Amniotic stem cell (primary cell): ENCODE measurements at regions not wholly inside any gene's neighbourhood (a gene's known extent, or its start where the extent isn't known, plus 50 kb on each side); places are given as distances from the start of the nearest gene placed in this dataset.
"Not testable (repeated sequence)": the region's sequence is repeated elsewhere in the genome, so short reads cannot be mapped to it uniquely, and the experiment has no call there.

Experiments used
- DNase-seq: peaks from one replicate; lab custom pipeline; 2025; lab: John Stamatoyannopoulos, UW

- DNase-seq = no peak
Measured at GRCh38 chr9:115301581-115301980, 183.6 kb upstream of the TNC start.

GRCh38 chr9:115305543-115305942 is 187.6 kb upstream of the TNC start:
- DNase-seq = no peak

GRCh38 chr9:115306865-115307264 is 188.9 kb upstream of the TNC start:
- DNase-seq = no peak

GRCh38 chr9:115313545-115313944 is 195.6 kb upstream of the TNC start:
- DNase-seq = no peak

- no peak for DNase-seq
Measured at GRCh38 chr9:115326461-115326860, 208.5 kb upstream of the TNC start.

GRCh38 chr9:115327436-115328122 is 209.6 kb upstream of the TNC start:
- DNase-seq = no peak

GRCh38 chr9:115328228-115328627 is 210.3 kb upstream of the TNC start:
- no peak for DNase-seq

GRCh38 chr9:115328677-115329076 is 210.7 kb upstream of the TNC start:
- DNase-seq = no peak

GRCh38 chr9:115333277-115334070 is 215.5 kb upstream of the TNC start:
- DNase-seq = no peak

GRCh38 chr9:115335439-115335838 is 217.5 kb upstream of the TNC start:
- DNase-seq = no peak

GRCh38 chr9:115340314-115340713 is 222.4 kb upstream of the TNC start:
- no peak for DNase-seq

GRCh38 chr9:115341426-115341825 is 223.5 kb upstream of the TNC start:
- DNase-seq = no peak

GRCh38 chr9:115347776-115348175 is 229.8 kb upstream of the TNC start:
- DNase-seq = not testable (repeated sequence)

GRCh38 chr9:115348936-115349335 is 231.0 kb upstream of the TNC start:
- DNase-seq = not testable (repeated sequence)

- no peak for DNase-seq
Measured at GRCh38 chr9:115349542-115349941, 231.6 kb upstream of the TNC start.

- no peak for DNase-seq
Measured at GRCh38 chr9:115350548-115350947, 232.6 kb upstream of the TNC start.

- no peak for DNase-seq
Measured at GRCh38 chr9:115353681-115354080, 235.7 kb upstream of the TNC start.

GRCh38 chr9:115357821-115358220 is 239.9 kb upstream of the TNC start:
- DNase-seq = no peak

- DNase-seq = no peak
Measured at GRCh38 chr9:115359017-115359780, 241.2 kb upstream of the TNC start.

- DNase-seq = no peak
Measured at GRCh38 chr9:115360122-115360521, 242.2 kb upstream of the TNC start.

GRCh38 chr9:115362101-115362500 is 244.1 kb upstream of the TNC start:
- no peak for DNase-seq

GRCh38 chr9:115362640-115363039 is 244.7 kb upstream of the TNC start:
- DNase-seq = no peak

GRCh38 chr9:115364991-115365390 is 247.0 kb upstream of the TNC start:
- no peak for DNase-seq
